Progenitor cell of endocrine pancreas (in vitro differentiated cells): ENCODE measurements at regions not wholly inside any gene's neighbourhood (a gene's known extent, or its start where the extent isn't known, plus 50 kb on each side); places are given as distances from the start of the nearest gene placed in this dataset.

Source experiments
- DNase-seq: peaks from one replicate; pipeline ENCODE4 v3.0.0; 2021; ENCODE audit warnings: low spot score; ENCODE audit not compliant: unreplicated experiment
- H3K27ac Mint-ChIP-seq: 2 replicates; pipeline ENCODE4 v1.8.0; 2021; ENCODE audit warnings: mild to moderate bottlenecking, moderate library complexity, mixed read lengths
- H3K27me3 Mint-ChIP-seq: 2 replicates; pipeline ENCODE4 v1.8.0; 2021; ENCODE audit warnings: mixed read lengths
- H3K36me3 Mint-ChIP-seq: 2 replicates; pipeline ENCODE4 v1.8.0; 2022; ENCODE audit warnings: mixed read lengths; ENCODE audit not compliant: insufficient read depth
- H3K4me1 Mint-ChIP-seq: 2 replicates; pipeline ENCODE4 v1.8.0; 2021; ENCODE audit warnings: low read depth, mixed read lengths
- H3K4me3 Mint-ChIP-seq: 2 replicates; pipeline ENCODE4 v1.8.0; 2021; ENCODE audit warnings: low read depth, mild to moderate bottlenecking, moderate library complexity, mixed read lengths
- H3K9me3 Mint-ChIP-seq: 2 replicates; pipeline ENCODE4 v1.8.0; 2021; ENCODE audit warnings: low read depth, mixed read lengths
- TF ChIP-seq, protein P1 (sequence below): fragments of 200-600 bp; sonication (generic); IDR thresholded peaks from one replicate; pipeline ENCODE4 v1.5.0; 2021; ENCODE audit warnings: antibody characterized with exemption, mild to moderate bottlenecking; ENCODE audit not compliant: unreplicated experiment

DNA sequence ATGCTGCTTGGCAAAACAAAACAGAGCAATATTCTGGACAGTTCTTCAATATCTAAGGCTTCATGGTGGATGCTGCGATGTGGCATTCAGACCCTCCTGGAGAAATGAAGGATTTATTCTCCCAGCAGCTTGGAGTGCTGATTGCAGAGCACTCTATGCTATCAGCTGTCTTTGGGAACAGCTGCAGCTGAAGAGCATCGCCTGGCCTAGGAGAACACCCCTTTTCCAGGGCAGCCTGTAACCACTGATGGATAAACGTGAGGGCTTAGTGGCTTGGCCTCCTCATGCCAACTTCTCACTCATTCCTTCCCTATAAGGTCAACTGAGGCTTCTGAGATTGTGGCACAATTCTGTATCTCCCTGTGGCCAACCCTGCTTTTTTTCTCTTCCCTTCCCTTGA, 638.1 kb upstream of the CNTNAP2 start:
- TF ChIP-seq, protein P1, sequence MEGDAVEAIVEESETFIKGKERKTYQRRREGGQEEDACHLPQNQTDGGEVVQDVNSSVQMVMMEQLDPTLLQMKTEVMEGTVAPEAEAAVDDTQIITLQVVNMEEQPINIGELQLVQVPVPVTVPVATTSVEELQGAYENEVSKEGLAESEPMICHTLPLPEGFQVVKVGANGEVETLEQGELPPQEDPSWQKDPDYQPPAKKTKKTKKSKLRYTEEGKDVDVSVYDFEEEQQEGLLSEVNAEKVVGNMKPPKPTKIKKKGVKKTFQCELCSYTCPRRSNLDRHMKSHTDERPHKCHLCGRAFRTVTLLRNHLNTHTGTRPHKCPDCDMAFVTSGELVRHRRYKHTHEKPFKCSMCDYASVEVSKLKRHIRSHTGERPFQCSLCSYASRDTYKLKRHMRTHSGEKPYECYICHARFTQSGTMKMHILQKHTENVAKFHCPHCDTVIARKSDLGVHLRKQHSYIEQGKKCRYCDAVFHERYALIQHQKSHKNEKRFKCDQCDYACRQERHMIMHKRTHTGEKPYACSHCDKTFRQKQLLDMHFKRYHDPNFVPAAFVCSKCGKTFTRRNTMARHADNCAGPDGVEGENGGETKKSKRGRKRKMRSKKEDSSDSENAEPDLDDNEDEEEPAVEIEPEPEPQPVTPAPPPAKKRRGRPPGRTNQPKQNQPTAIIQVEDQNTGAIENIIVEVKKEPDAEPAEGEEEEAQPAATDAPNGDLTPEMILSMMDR, result no peak
- Mint-ChIP-seq H3K4me3 (no peak overlapping the region), H3K36me3 (no peaks in the 10 kb centered on the region), H3K27ac (no peak overlapping the region), H3K4me1 (no peaks in the 10 kb centered on the region), H3K9me3 (no peaks in the 10 kb centered on the region), H3K27me3 (no peaks in the 10 kb centered on the region)
- no peak for DNase-seq

DNA sequence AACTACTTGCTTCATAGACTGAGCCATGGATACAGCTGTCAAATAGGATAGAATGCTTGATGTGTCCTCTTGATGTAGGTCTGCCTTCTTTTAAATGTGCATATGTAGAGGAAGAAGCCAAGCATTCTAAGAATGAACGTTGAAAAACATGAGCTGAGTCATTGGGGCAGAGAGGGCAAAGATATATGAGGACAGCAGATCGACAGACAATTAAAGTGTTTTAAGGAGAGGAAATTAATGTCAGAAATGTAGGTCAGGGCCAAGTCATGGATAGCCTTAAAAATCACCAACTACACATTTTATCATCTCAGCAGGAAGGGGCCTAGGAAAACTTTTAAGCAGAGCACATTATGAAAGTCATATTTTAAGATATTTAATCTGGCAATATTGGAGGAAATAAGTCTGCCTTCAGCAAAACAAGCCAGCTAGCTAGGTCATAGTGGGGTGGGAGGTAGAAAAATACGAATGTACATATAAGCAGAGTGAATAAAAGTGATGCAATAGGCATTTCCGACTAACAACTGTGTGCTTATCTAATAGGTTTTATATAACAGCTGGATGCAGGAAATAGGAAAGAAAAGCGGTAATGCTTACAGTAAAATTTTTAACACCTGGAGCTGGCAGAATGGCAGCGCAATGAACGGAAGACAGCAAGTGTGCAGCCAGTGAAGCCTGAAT, 638.3 kb upstream of the TPK1 start:
- Mint-ChIP-seq H3K36me3 (no peaks in the 10 kb centered on the region), H3K4me1 (no peaks in the 10 kb centered on the region), H3K9me3 (no peaks in the 10 kb centered on the region), H3K4me3 (no peak overlapping the region), H3K27ac (no peak overlapping the region), H3K27me3 (no peaks in the 10 kb centered on the region)
- TF ChIP-seq, protein P1, result no peak
- DNase-seq, result no peak

DNA sequence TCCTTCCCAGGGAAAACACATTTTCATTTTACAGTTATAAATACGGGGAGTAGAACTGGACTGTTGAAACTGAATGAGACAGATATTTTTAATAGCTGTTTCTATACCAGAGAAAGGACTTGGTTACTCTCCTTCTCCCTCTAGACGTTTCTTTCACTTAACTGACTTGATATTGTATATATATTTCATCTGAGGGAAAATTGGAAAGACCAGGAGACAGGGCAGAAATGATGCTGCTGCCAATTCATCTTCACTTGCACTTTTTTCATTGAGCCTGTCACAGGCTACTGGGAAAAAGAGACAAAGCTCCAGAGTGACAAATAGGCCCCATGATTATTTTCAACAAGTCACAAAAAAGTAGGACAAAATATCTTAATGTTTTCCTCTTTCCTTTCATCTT, 636.0 kb upstream of the TPK1 start:
- no peaks in the 10 kb centered on the region for H3K4me1 Mint-ChIP-seq
- no peak overlapping the region for H3K4me3 Mint-ChIP-seq
- H3K27me3 Mint-ChIP-seq, result no peaks in the 10 kb centered on the region
- TF ChIP-seq, protein P1, result no peak
- no peak for DNase-seq
- no peak overlapping the region for H3K27ac Mint-ChIP-seq
- H3K9me3 Mint-ChIP-seq, result peaks cover 5% of the 10 kb centered on the region
- no peaks in the 10 kb centered on the region for H3K36me3 Mint-ChIP-seq

DNA sequence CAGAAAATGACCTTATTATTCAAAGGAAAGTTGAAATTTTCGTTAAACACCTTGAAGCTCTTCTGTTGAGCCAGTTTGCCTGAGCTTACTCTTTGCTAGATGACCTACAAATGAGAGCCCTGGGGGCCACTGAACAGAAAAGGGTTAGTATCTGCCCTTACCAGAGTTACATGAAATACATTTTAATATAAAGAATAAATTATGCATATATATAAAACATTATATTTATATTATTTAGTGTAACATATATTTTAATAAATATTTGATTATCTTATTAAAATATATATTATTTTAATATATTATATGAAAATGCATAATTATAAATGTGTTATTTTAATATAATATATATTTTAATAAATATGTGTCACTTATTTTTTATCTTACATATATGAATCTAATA, 628.4 kb upstream of the TPK1 start:
- TF ChIP-seq, protein P1, result no peak
- H3K9me3 Mint-ChIP-seq, result peaks cover 17% of the 10 kb centered on the region
- no peaks in the 10 kb centered on the region for H3K4me1 Mint-ChIP-seq
- no peak overlapping the region for H3K4me3 Mint-ChIP-seq
- no peak for DNase-seq
- H3K36me3 Mint-ChIP-seq, result no peaks in the 10 kb centered on the region
- no peak overlapping the region for H3K27ac Mint-ChIP-seq
- peaks cover 3% of the 10 kb centered on the region for H3K27me3 Mint-ChIP-seq

DNA sequence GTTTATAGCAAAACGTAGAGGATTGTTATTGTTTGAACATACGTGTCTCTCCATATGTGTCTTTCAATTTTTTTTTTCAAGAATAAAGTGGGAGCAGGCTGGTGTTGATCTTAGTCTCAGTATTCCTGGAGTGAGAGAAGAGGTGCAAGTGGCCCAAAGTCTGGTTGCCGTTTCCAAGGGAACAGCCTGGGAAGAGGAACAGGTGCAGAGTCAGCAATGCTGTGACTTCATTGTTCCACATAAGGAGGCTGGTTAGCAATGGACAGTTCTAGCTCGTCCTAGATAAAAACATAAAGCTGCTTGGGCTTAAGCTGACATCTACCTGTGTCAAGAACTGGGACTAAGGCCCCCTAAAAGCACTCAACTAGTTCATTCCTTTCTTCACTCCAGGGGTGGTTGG, 626.6 kb upstream of the TPK1 start:
- H3K27ac Mint-ChIP-seq, result no peak overlapping the region
- peaks cover 16% of the 10 kb centered on the region for H3K9me3 Mint-ChIP-seq
- no peak for DNase-seq
- no peaks in the 10 kb centered on the region for H3K36me3 Mint-ChIP-seq
- peaks cover 3% of the 10 kb centered on the region for H3K27me3 Mint-ChIP-seq
- no peaks in the 10 kb centered on the region for H3K4me1 Mint-ChIP-seq
- TF ChIP-seq, protein P1, result no peak
- H3K4me3 Mint-ChIP-seq, result no peak overlapping the region
